PC-9 (cell line): ENCODE measurements at regions not wholly inside any gene's neighbourhood (a gene's known extent, or its start where the extent isn't known, plus 50 kb on each side); places are given as distances from the start of the nearest gene placed in this dataset.

Experiments used
- BruUV-seq: library from RNA; stranded (reverse); fragments of 400-500 nt; replicated peaks from 2 replicates; lab custom pipeline; 2021; lab: Mats Ljungman, UMichigan
- CTCF ChIA-PET: fragments of 300-600 bp; sonication (Branson Sonifier 250); formaldehyde crosslinking; loops from one replicate; lab custom pipeline; 2022; ENCODE audit warnings: antibody characterized with exemption; lab: Charles Lee
- POLR2A ChIA-PET: fragments of 300-600 bp; sonication (Branson Sonifier 250); formaldehyde crosslinking; loops from one replicate; lab custom pipeline; 2022; ENCODE audit warnings: antibody characterized with exemption; ENCODE audit not compliant: unreplicated experiment; lab: Charles Lee
- DNase-seq, 2 experiments: peaks; one replicate each; pipeline versions ENCODE4 v3.0.0 to v3.0.0-alpha.2; 2015 to 2022; ENCODE audit warnings: mixed read lengths in 1 of 2
- H2AFZ ChIP-seq: fragments of 200-600 bp; sonication (generic); 2 replicates; pipeline ENCODE4 v1.8.1; 2017; ENCODE audit warnings: antibody characterized with exemption
- H3F3A ChIP-seq: fragments of 200-600 bp; sonication (generic); 2 replicates; pipeline ENCODE4 v1.8.1; 2017; ENCODE audit warnings: antibody characterized with exemption, mild to moderate bottlenecking, low read depth; ENCODE audit not compliant: insufficient read depth
- H3K27ac ChIP-seq: fragments of 200-600 bp; sonication (generic); 2 replicates; pipeline ENCODE4 v1.6.1; 2016; ENCODE audit warnings: mixed run types
- H3K27me3 ChIP-seq: fragments of 200-600 bp; sonication (generic); 2 replicates; pipeline ENCODE4 v1.6.1; 2016; ENCODE audit warnings: low read depth, mixed run types; ENCODE audit not compliant: insufficient read depth
- H3K36me3 ChIP-seq: fragments of 200-600 bp; sonication (generic); 2 replicates; pipeline ENCODE4 v1.6.1; 2016; ENCODE audit warnings: low read depth, mixed run types
- H3K4me1 ChIP-seq: fragments of 200-600 bp; sonication (generic); replicated peaks from 2 replicates; pipeline ENCODE4 v1.6.1; 2016; ENCODE audit warnings: mixed run types; ENCODE audit not compliant: insufficient read depth
- H3K4me2 ChIP-seq: fragments of 200-600 bp; sonication (generic); 2 replicates; pipeline ENCODE4 v1.6.1; 2017; ENCODE audit warnings: mixed run types
- H3K4me3 ChIP-seq: fragments of 200-600 bp; sonication (generic); 2 replicates; pipeline ENCODE4 v1.6.1; 2016; ENCODE audit warnings: mixed run types
- H3K79me2 ChIP-seq: fragments of 200-600 bp; sonication (generic); 2 replicates; pipeline ENCODE4 v1.6.1; 2017; ENCODE audit warnings: low read depth, mixed run types
- H3K9me2 ChIP-seq: fragments of 200-600 bp; sonication (generic); 2 replicates; pipeline ENCODE4 v1.8.1; 2017; ENCODE audit warnings: mild to moderate bottlenecking; ENCODE audit not compliant: insufficient read depth
- H3K9me3 ChIP-seq: fragments of 200-600 bp; sonication (generic); 2 replicates; pipeline ENCODE4 v1.8.1; 2016; ENCODE audit warnings: low read depth; ENCODE audit not compliant: insufficient read depth
- H4K20me1 ChIP-seq: fragments of 200-600 bp; sonication (generic); 2 replicates; pipeline ENCODE4 v1.8.1; 2017; ENCODE audit not compliant: insufficient read depth
- CTCF ChIP-seq: fragments of 200-600 bp; sonication (generic); conservative IDR thresholded peaks from 2 replicates; pipeline ENCODE4 v1.6.1; 2017; ENCODE audit warnings: mixed run types, antibody characterized with exemption, mild to moderate bottlenecking, moderate library complexity
- EZH2 ChIP-seq: fragments of 200-600 bp; sonication (generic); IDR thresholded peaks from 2 replicates; pipeline ENCODE4 v1.8.0; 2017; ENCODE audit warnings: antibody characterized with exemption, low read depth
- intact Hi-C: fragments of 100-400 bp; cut with micrococcal nuclease; formaldehyde crosslinking; loops from one replicate; pipeline ENCODE4 v1.10.0; 2022; ENCODE audit not compliant: unreplicated experiment

- no peaks in the 10 kb centered on the region for H3K79me2 ChIP-seq
- no peak overlapping the region for H3K27ac ChIP-seq
- POLR2A ChIA-PET: no interaction called here
- no peaks in the 10 kb centered on the region for H3F3A ChIP-seq
- no TSS peak for BruUV-seq
- peaks cover 39% of the 10 kb centered on the region for H3K27me3 ChIP-seq
- no peaks in the 10 kb centered on the region for H4K20me1 ChIP-seq
- CTCF ChIA-PET: no interaction called here
- TF ChIP-seq EZH2 (no peak), CTCF (no peak)
- H3K9me3 ChIP-seq: no peaks in the 10 kb centered on the region
- no peaks in the 10 kb centered on the region for H3K9me2 ChIP-seq
- DNase-seq: no peak
- H3K36me3 ChIP-seq: no peaks in the 10 kb centered on the region
- intact Hi-C loops: no loop called here
- no peak overlapping the region for H3K4me2 ChIP-seq
- H3K4me1 ChIP-seq: no peaks in the 10 kb centered on the region
- no peak overlapping the region for H3K4me3 ChIP-seq
- no peak overlapping the region for H2AFZ ChIP-seq
Observed at GRCh38 chr14:96629082-96629481, 126.9 kb downstream of the PAPOLA start.

- intact Hi-C loops: no loop called here
- H3F3A ChIP-seq: no peaks in the 10 kb centered on the region
- H3K9me3 ChIP-seq: no peaks in the 10 kb centered on the region
- no peak overlapping the region for H2AFZ ChIP-seq
- H3K9me2 ChIP-seq: no peaks in the 10 kb centered on the region
- no TSS peak for BruUV-seq
- POLR2A ChIA-PET: no interaction called here
- no peak overlapping the region for H3K4me3 ChIP-seq
- TF ChIP-seq CTCF (no peak), EZH2 (no peak)
- H3K79me2 ChIP-seq: no peaks in the 10 kb centered on the region
- H3K4me2 ChIP-seq: no peak overlapping the region
- H3K4me1 ChIP-seq: no peaks in the 10 kb centered on the region
- DNase-seq: no peak
- no peaks in the 10 kb centered on the region for H4K20me1 ChIP-seq
- no peak overlapping the region for H3K27ac ChIP-seq
- H3K27me3 ChIP-seq: peaks cover 39% of the 10 kb centered on the region
- H3K36me3 ChIP-seq: no peaks in the 10 kb centered on the region
- CTCF ChIA-PET: no interaction called here
Observed at GRCh38 chr14:96629558-96630222, 127.5 kb downstream of the PAPOLA start.

GRCh38 chr14:96630281-96630680, 128.1 kb downstream of the PAPOLA start:
- no peak overlapping the region for H3K27ac ChIP-seq
- no peak for DNase-seq
- H3K27me3 ChIP-seq: peaks cover 34% of the 10 kb centered on the region
- H3K79me2 ChIP-seq: no peaks in the 10 kb centered on the region
- H4K20me1 ChIP-seq: no peaks in the 10 kb centered on the region
- intact Hi-C loops: no loop called here
- no peaks in the 10 kb centered on the region for H3F3A ChIP-seq
- H3K9me3 ChIP-seq: no peaks in the 10 kb centered on the region
- H3K36me3 ChIP-seq: no peaks in the 10 kb centered on the region
- H3K4me2 ChIP-seq: no peak overlapping the region
- TF ChIP-seq CTCF (no peak), EZH2 (no peak)
- no peaks in the 10 kb centered on the region for H3K4me1 ChIP-seq
- BruUV-seq: no TSS peak
- no peaks in the 10 kb centered on the region for H3K9me2 ChIP-seq
- H3K4me3 ChIP-seq: no peak overlapping the region
- H2AFZ ChIP-seq: no peak overlapping the region
- ChIA-PET CTCF (no interaction called here), POLR2A (no interaction called here)
